Progenitor cell of endocrine pancreas (in vitro differentiated cells): ENCODE measurements at regions not wholly inside any gene's neighbourhood (a gene's known extent, or its start where the extent isn't known, plus 50 kb on each side); places are given as distances from the start of the nearest gene placed in this dataset.

ENCODE experiments used
- DNase-seq: peaks from one replicate; pipeline ENCODE4 v3.0.0; 2021; ENCODE audit warnings: low spot score; ENCODE audit not compliant: unreplicated experiment
- H3K27ac Mint-ChIP-seq: 2 replicates; pipeline ENCODE4 v1.8.0; 2021; ENCODE audit warnings: mild to moderate bottlenecking, moderate library complexity, mixed read lengths
- H3K27me3 Mint-ChIP-seq: 2 replicates; pipeline ENCODE4 v1.8.0; 2021; ENCODE audit warnings: mixed read lengths
- H3K36me3 Mint-ChIP-seq: 2 replicates; pipeline ENCODE4 v1.8.0; 2022; ENCODE audit warnings: mixed read lengths; ENCODE audit not compliant: insufficient read depth
- H3K4me1 Mint-ChIP-seq: 2 replicates; pipeline ENCODE4 v1.8.0; 2021; ENCODE audit warnings: low read depth, mixed read lengths
- H3K4me3 Mint-ChIP-seq: 2 replicates; pipeline ENCODE4 v1.8.0; 2021; ENCODE audit warnings: low read depth, mild to moderate bottlenecking, moderate library complexity, mixed read lengths
- H3K9me3 Mint-ChIP-seq: 2 replicates; pipeline ENCODE4 v1.8.0; 2021; ENCODE audit warnings: low read depth, mixed read lengths
- TF ChIP-seq, protein P1 (sequence below): fragments of 200-600 bp; sonication (generic); IDR thresholded peaks from one replicate; pipeline ENCODE4 v1.5.0; 2021; ENCODE audit warnings: antibody characterized with exemption, mild to moderate bottlenecking; ENCODE audit not compliant: unreplicated experiment

DNA sequence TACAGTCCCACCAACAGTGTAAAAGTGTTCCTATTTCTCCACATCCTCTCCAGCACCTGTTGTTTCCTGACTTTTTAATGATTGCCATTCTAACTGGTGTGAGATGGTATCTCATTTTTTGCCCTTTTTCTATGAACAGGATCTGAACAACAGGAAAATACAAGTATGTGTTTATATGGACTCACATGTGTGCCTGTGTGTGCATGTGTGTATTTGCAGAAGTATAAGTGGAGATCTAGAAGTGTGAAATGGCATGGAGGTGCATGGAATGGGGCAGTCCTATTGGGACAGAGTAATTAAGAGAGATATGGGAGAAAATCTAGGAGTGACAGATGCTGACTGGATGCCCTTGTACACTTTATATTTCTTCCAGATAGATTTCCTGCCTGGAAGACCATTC, 111.6 kb upstream of the PCGF5 start:
- peaks cover 6% of the 10 kb centered on the region for H3K27me3 Mint-ChIP-seq
- no peak overlapping the region for H3K4me3 Mint-ChIP-seq
- H3K36me3 Mint-ChIP-seq = no peaks in the 10 kb centered on the region
- H3K9me3 Mint-ChIP-seq = peaks cover 12% of the 10 kb centered on the region
- DNase-seq = no peak
- no peaks in the 10 kb centered on the region for H3K4me1 Mint-ChIP-seq
- no peak overlapping the region for H3K27ac Mint-ChIP-seq
- TF ChIP-seq, protein P1, sequence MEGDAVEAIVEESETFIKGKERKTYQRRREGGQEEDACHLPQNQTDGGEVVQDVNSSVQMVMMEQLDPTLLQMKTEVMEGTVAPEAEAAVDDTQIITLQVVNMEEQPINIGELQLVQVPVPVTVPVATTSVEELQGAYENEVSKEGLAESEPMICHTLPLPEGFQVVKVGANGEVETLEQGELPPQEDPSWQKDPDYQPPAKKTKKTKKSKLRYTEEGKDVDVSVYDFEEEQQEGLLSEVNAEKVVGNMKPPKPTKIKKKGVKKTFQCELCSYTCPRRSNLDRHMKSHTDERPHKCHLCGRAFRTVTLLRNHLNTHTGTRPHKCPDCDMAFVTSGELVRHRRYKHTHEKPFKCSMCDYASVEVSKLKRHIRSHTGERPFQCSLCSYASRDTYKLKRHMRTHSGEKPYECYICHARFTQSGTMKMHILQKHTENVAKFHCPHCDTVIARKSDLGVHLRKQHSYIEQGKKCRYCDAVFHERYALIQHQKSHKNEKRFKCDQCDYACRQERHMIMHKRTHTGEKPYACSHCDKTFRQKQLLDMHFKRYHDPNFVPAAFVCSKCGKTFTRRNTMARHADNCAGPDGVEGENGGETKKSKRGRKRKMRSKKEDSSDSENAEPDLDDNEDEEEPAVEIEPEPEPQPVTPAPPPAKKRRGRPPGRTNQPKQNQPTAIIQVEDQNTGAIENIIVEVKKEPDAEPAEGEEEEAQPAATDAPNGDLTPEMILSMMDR = no peak

DNA sequence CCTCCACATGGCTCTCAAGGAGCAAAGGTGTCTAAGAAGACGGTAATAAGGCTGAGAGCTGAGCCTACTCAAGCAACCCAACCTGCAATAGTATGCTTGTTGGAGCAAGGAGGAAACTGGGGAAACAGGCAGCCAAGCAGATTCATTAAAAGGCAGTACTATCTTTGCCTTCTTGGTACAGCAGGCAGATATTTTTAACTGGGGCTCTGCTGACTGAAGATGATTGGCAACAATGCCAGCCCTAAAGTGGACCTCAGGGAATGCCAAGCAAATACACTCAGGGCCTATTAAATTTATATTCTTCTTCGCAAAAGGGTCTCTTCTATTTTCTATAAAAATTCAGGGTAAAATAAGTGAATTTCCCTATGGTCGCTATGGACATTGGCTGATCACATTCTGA, 109.4 kb upstream of the PCGF5 start:
- Mint-ChIP-seq H3K36me3 (no peaks in the 10 kb centered on the region), H3K4me1 (no peaks in the 10 kb centered on the region), H3K4me3 (no peak overlapping the region), H3K27ac (no peak overlapping the region), H3K27me3 (no peaks in the 10 kb centered on the region), H3K9me3 (peaks cover 12% of the 10 kb centered on the region)
- TF ChIP-seq, protein P1 = no peak
- no peak for DNase-seq

DNA sequence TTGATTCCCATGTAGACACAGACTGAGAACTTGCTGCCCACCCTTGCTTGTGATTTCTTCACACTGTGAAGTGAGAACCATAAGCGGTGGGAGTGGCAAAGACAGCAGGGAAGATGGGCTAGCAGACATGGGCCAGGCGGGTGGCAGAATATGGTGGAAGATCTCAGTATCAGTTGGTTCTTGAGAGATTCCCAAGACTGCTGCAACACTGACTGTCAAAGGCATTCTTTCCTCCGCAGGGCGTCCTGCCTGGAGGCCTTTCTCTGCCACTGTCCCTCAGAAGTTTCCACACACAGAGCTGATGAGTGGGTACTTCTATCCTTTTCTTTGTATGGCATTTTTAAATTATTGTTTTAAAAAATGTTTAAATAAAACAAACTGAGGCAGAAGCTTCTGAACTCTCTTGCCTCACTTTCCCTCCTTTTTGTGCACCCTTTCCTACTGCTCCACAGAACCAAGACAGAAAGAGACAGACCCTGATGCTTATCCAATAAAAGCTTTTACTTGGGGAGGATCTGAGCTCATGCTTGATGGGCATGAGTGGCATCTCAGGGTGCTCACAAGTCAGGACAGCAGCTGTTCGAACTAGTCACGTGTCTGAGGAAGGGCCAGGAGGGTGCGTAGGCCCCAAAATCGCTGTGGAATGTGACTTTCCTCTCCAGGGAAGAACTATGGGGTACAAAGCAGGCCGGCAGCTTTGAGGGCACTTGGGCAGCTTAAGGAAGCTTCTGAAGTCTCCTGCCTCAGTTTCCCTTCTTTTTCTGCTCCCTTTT, 104.7 kb upstream of the PCGF5 start:
- Mint-ChIP-seq H3K36me3 (no peaks in the 10 kb centered on the region), H3K9me3 (no peaks in the 10 kb centered on the region), H3K27ac (no peak overlapping the region), H3K4me3 (no peak overlapping the region), H3K27me3 (peaks cover 2% of the 10 kb centered on the region), H3K4me1 (peaks cover 9% of the 10 kb centered on the region)
- no peak for DNase-seq
- TF ChIP-seq, protein P1 = no peak

DNA sequence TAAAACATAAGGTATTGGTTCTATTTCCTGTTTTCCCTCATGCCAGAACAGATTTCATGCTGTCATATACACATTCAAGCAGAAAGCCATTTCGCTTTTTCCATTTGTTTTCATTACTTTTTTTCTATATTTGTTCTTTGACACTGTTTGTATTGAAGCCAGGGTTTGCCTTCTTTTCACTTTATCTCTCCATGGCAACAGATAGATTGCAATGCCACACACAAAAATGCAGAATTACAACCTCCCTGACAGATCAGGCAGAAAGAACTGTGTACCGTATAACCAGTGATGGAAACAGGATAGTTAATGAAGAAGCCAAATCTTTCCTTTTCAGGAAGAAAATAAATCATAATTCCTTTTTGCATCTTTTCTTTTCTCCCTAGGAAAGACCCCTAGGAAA, 103.0 kb upstream of the PCGF5 start:
- no peaks in the 10 kb centered on the region for H3K9me3 Mint-ChIP-seq
- TF ChIP-seq, protein P1 = no peak
- no peak for DNase-seq
- no peak overlapping the region for H3K27ac Mint-ChIP-seq
- H3K27me3 Mint-ChIP-seq = peaks cover 3% of the 10 kb centered on the region
- no peak overlapping the region for H3K4me3 Mint-ChIP-seq
- peaks cover 9% of the 10 kb centered on the region for H3K4me1 Mint-ChIP-seq
- H3K36me3 Mint-ChIP-seq = no peaks in the 10 kb centered on the region

DNA sequence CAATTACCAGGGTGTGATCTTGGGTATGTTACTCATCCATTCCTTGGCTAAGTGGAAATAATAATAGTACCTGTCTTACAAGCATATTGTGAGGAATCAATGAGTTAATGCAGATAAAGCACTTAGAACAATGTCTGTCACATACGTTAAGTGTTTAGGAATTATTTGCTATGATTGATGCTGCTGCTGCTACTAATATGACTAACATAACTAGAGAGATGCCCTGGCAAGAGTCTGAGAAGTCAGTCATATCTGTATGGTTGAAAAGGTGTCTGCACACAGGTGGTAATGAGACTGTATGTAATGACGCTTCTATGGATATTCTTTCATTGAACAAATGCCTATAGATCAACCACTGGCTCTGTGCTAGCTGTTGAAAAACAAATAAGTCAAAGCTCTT, 100.1 kb upstream of the PCGF5 start:
- no peaks in the 10 kb centered on the region for H3K36me3 Mint-ChIP-seq
- peaks cover 11% of the 10 kb centered on the region for H3K4me1 Mint-ChIP-seq
- no peaks in the 10 kb centered on the region for H3K9me3 Mint-ChIP-seq
- TF ChIP-seq, protein P1 = no peak
- H3K27me3 Mint-ChIP-seq = peaks cover 9% of the 10 kb centered on the region
- DNase-seq = no peak
- no peak overlapping the region for H3K4me3 Mint-ChIP-seq
- H3K27ac Mint-ChIP-seq = no peak overlapping the region
